Activated T-cell treated with anti-CD3 and anti-CD28 coated beads, Interleukin-2, amount 50 U/mL, for 4 hours (primary cell): ENCODE measurements at regions not wholly inside any gene's neighbourhood (a gene's known extent, or its start where the extent isn't known, plus 50 kb on each side); places are given as distances from the start of the nearest gene placed in this dataset.

Experiments
- ATAC-seq, 2 donors: fragments of 200-7000 bp; cut with Tn5 transposase; one replicate each; pipeline ENCODE4 v1.10.0; 2021
- DNase-seq: peaks from one replicate; pipeline ENCODE4 v3.0.0-alpha.2; 2020
- H3K27me3 Mint-ChIP-seq: one replicate; pipeline ENCODE4 v1.8.0; 2021; ENCODE audit warnings: low read depth, mixed read lengths
- H3K36me3 Mint-ChIP-seq: one replicate; pipeline ENCODE4 v1.8.0; 2022; ENCODE audit warnings: mixed read lengths; ENCODE audit not compliant: insufficient read depth
- H3K4me1 Mint-ChIP-seq: one replicate; pipeline ENCODE4 v1.8.0; 2021; ENCODE audit warnings: low read depth, mixed read lengths
- H3K4me3 Mint-ChIP-seq: one replicate; pipeline ENCODE4 v1.8.0; 2021; ENCODE audit warnings: mild to moderate bottlenecking, moderate library complexity, mixed read lengths
- H3K9me3 Mint-ChIP-seq: one replicate; pipeline ENCODE4 v1.8.0; 2021; ENCODE audit warnings: mixed read lengths

GRCh38 chr16:13781169-13781564 lies 138.8 kb upstream of the ERCC4 start:
- DNase-seq = no peak
- H3K27me3 Mint-ChIP-seq = peaks cover 13% of the 10 kb centered on the region
- no peak for ATAC-seq
- peaks cover 25% of the 10 kb centered on the region for H3K9me3 Mint-ChIP-seq
- H3K4me3 Mint-ChIP-seq = no peak overlapping the region
- no peaks in the 10 kb centered on the region for H3K36me3 Mint-ChIP-seq
- H3K4me1 Mint-ChIP-seq = no peaks in the 10 kb centered on the region

- Mint-ChIP-seq H3K4me1 (no peaks in the 10 kb centered on the region), H3K27me3 (peaks cover 13% of the 10 kb centered on the region), H3K36me3 (no peaks in the 10 kb centered on the region), H3K4me3 (no peak overlapping the region), H3K9me3 (peaks cover 25% of the 10 kb centered on the region)
- DNase-seq (no peak), ATAC-seq (no peak)
Observed at GRCh38 chr16:13781575-13782338, 138.2 kb upstream of the ERCC4 start.

- H3K4me1 Mint-ChIP-seq = no peaks in the 10 kb centered on the region
- H3K4me3 Mint-ChIP-seq = no peak overlapping the region
- ATAC-seq (no peak), DNase-seq (no peak)
- peaks cover 6% of the 10 kb centered on the region for H3K27me3 Mint-ChIP-seq
- H3K36me3 Mint-ChIP-seq = no peaks in the 10 kb centered on the region
- H3K9me3 Mint-ChIP-seq = peaks cover 6% of the 10 kb centered on the region
Observed at GRCh38 chr16:13791095-13791494, 128.9 kb upstream of the ERCC4 start.

- DNase-seq (no peak), ATAC-seq (no peak)
- Mint-ChIP-seq H3K4me1 (no peaks in the 10 kb centered on the region), H3K36me3 (no peaks in the 10 kb centered on the region), H3K4me3 (no peak overlapping the region), H3K27me3 (peaks cover 6% of the 10 kb centered on the region), H3K9me3 (peaks cover 9% of the 10 kb centered on the region)
Observed at GRCh38 chr16:13793841-13794409, 126.0 kb upstream of the ERCC4 start.

- DNase-seq (no peak), ATAC-seq (no peak)
- Mint-ChIP-seq H3K4me3 (no peak overlapping the region), H3K36me3 (no peaks in the 10 kb centered on the region), H3K27me3 (peaks cover 9% of the 10 kb centered on the region), H3K4me1 (no peaks in the 10 kb centered on the region), H3K9me3 (peaks cover 9% of the 10 kb centered on the region)
Observed at GRCh38 chr16:13795131-13795530, 124.8 kb upstream of the ERCC4 start.

GRCh38 chr16:13797718-13798117 lies 122.2 kb upstream of the ERCC4 start:
- Mint-ChIP-seq H3K4me1 (no peaks in the 10 kb centered on the region), H3K27me3 (peaks cover 13% of the 10 kb centered on the region), H3K36me3 (no peaks in the 10 kb centered on the region), H3K9me3 (peaks cover 4% of the 10 kb centered on the region), H3K4me3 (no peak overlapping the region)
- ATAC-seq = no peak
- DNase-seq = no peak

GRCh38 chr16:13798211-13798610 lies 121.7 kb upstream of the ERCC4 start:
- no peak for DNase-seq
- H3K27me3 Mint-ChIP-seq = peaks cover 10% of the 10 kb centered on the region
- H3K4me3 Mint-ChIP-seq = no peak overlapping the region
- H3K36me3 Mint-ChIP-seq = no peaks in the 10 kb centered on the region
- no peak for ATAC-seq
- H3K4me1 Mint-ChIP-seq = no peaks in the 10 kb centered on the region
- H3K9me3 Mint-ChIP-seq = peaks cover 4% of the 10 kb centered on the region

GRCh38 chr16:13803974-13804373 lies 116.0 kb upstream of the ERCC4 start:
- no peak for ATAC-seq
- H3K36me3 Mint-ChIP-seq = no peaks in the 10 kb centered on the region
- H3K4me3 Mint-ChIP-seq = no peak overlapping the region
- no peak for DNase-seq
- no peaks in the 10 kb centered on the region for H3K4me1 Mint-ChIP-seq
- no peaks in the 10 kb centered on the region for H3K9me3 Mint-ChIP-seq
- H3K27me3 Mint-ChIP-seq = peaks cover 12% of the 10 kb centered on the region

- ATAC-seq = no peak
Observed at GRCh38 chr16:13805951-13806350, 114.0 kb upstream of the ERCC4 start.

GRCh38 chr16:13806671-13807070 lies 113.3 kb upstream of the ERCC4 start:
- ATAC-seq = no peak
- Mint-ChIP-seq H3K27me3 (peaks cover 8% of the 10 kb centered on the region), H3K36me3 (no peaks in the 10 kb centered on the region), H3K4me1 (no peaks in the 10 kb centered on the region), H3K4me3 (no peak overlapping the region), H3K9me3 (no peaks in the 10 kb centered on the region)
- DNase-seq = no peak

More at GRCh38 chr16:13805951-13806350, 114.0 kb upstream of the ERCC4 start:
- peaks cover 8% of the 10 kb centered on the region for H3K27me3 Mint-ChIP-seq
- H3K4me3 Mint-ChIP-seq = no peak overlapping the region
- no peaks in the 10 kb centered on the region for H3K36me3 Mint-ChIP-seq
- DNase-seq = no peak
- no peaks in the 10 kb centered on the region for H3K9me3 Mint-ChIP-seq
- no peaks in the 10 kb centered on the region for H3K4me1 Mint-ChIP-seq

GRCh38 chr16:13808102-13808501 lies 111.9 kb upstream of the ERCC4 start:
- Mint-ChIP-seq H3K27me3 (peaks cover 5% of the 10 kb centered on the region), H3K4me1 (no peaks in the 10 kb centered on the region), H3K36me3 (no peaks in the 10 kb centered on the region), H3K4me3 (no peak overlapping the region), H3K9me3 (no peaks in the 10 kb centered on the region)
- DNase-seq (no peak), ATAC-seq (no peak)

GRCh38 chr16:13809765-13810164 lies 110.2 kb upstream of the ERCC4 start:
- Mint-ChIP-seq H3K9me3 (no peaks in the 10 kb centered on the region), H3K4me1 (no peaks in the 10 kb centered on the region), H3K4me3 (no peak overlapping the region), H3K27me3 (peaks cover 5% of the 10 kb centered on the region), H3K36me3 (no peaks in the 10 kb centered on the region)
- no peak for ATAC-seq
- DNase-seq = no peak

GRCh38 chr16:13811834-13812233 lies 108.1 kb upstream of the ERCC4 start:
- H3K36me3 Mint-ChIP-seq = no peaks in the 10 kb centered on the region
- no peaks in the 10 kb centered on the region for H3K4me1 Mint-ChIP-seq
- H3K9me3 Mint-ChIP-seq = no peaks in the 10 kb centered on the region
- DNase-seq = no peak
- ATAC-seq = no peak
- H3K27me3 Mint-ChIP-seq = peaks cover 11% of the 10 kb centered on the region
- no peak overlapping the region for H3K4me3 Mint-ChIP-seq

- H3K9me3 Mint-ChIP-seq = no peaks in the 10 kb centered on the region
- ATAC-seq (no peak), DNase-seq (no peak)
- H3K4me1 Mint-ChIP-seq = no peaks in the 10 kb centered on the region
- no peaks in the 10 kb centered on the region for H3K36me3 Mint-ChIP-seq
- no peak overlapping the region for H3K4me3 Mint-ChIP-seq
- H3K27me3 Mint-ChIP-seq = peaks cover 9% of the 10 kb centered on the region
Observed at GRCh38 chr16:13816701-13817100, 103.3 kb upstream of the ERCC4 start.

- Mint-ChIP-seq H3K9me3 (peaks cover 5% of the 10 kb centered on the region), H3K36me3 (no peaks in the 10 kb centered on the region), H3K4me1 (no peaks in the 10 kb centered on the region), H3K27me3 (peaks cover under 1% of the 10 kb centered on the region), H3K4me3 (no peak overlapping the region)
- ATAC-seq = no peak
- DNase-seq = no peak
Observed at GRCh38 chr16:13823501-13823900, 96.5 kb upstream of the ERCC4 start.
